Kidney epithelial cell (primary cell): ENCODE measurements at regions not wholly inside any gene's neighbourhood (a gene's known extent, or its start where the extent isn't known, plus 50 kb on each side); places are given as distances from the start of the nearest gene placed in this dataset.
"Not testable (repeated sequence)": the region's sequence is repeated elsewhere in the genome, so short reads cannot be mapped to it uniquely, and the experiment has no call there.

Experiments used
- DNase-seq: peaks from one replicate; pipeline ENCODE4 v3.0.0-alpha.2; 2010; ENCODE audit warnings: low read depth
- H3K27me3 ChIP-seq: 2 replicates; pipeline ENCODE4 v1.6.0; 2011; ENCODE audit warnings: low read length; ENCODE audit not compliant: control insufficient read depth, insufficient read depth
- H3K36me3 ChIP-seq: 2 replicates; pipeline ENCODE4 v1.5.1; 2011; ENCODE audit warnings: low read length; ENCODE audit not compliant: control insufficient read depth, insufficient read depth
- H3K4me3 ChIP-seq: 2 replicates; pipeline ENCODE4 v1.5.1; 2011; ENCODE audit warnings: low read depth, mild to moderate bottlenecking, control low read depth, low read length
- TF ChIP-seq, protein P1 (sequence below): IDR thresholded peaks from 2 replicates; pipeline ENCODE4 v1.5.1; 2011; ENCODE audit warnings: mild to moderate bottlenecking, moderate library complexity, low read length, control low read depth, inconsistent platforms; ENCODE audit not compliant: insufficient read depth, poor library complexity, severe bottlenecking

DNA sequence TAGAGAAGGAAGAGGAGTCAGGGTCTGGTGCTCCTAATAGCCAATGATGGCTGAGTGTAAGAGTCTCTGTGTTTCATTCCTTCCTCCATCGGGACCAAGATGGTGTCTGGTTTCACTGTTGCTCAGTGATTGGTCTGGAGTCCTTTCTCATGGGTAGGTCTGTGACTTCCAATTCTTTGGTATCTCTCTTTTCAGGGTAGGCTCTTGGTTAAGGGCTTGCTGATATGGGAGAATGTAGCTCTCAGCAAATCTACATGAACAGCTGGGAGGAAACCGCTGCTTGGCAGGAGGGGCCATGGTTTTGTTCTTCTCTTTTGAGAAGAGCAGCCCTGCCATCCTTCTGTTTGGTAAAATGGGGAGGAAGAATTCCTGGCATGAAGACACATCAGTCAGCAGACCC is 209.1 kb upstream of the PODXL start:
- TF ChIP-seq, protein P1, sequence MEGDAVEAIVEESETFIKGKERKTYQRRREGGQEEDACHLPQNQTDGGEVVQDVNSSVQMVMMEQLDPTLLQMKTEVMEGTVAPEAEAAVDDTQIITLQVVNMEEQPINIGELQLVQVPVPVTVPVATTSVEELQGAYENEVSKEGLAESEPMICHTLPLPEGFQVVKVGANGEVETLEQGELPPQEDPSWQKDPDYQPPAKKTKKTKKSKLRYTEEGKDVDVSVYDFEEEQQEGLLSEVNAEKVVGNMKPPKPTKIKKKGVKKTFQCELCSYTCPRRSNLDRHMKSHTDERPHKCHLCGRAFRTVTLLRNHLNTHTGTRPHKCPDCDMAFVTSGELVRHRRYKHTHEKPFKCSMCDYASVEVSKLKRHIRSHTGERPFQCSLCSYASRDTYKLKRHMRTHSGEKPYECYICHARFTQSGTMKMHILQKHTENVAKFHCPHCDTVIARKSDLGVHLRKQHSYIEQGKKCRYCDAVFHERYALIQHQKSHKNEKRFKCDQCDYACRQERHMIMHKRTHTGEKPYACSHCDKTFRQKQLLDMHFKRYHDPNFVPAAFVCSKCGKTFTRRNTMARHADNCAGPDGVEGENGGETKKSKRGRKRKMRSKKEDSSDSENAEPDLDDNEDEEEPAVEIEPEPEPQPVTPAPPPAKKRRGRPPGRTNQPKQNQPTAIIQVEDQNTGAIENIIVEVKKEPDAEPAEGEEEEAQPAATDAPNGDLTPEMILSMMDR: no peak
- no peak overlapping the region for H3K4me3 ChIP-seq
- no peaks in the 10 kb centered on the region for H3K36me3 ChIP-seq
- no peaks in the 10 kb centered on the region for H3K27me3 ChIP-seq
- DNase-seq: no peak

DNA sequence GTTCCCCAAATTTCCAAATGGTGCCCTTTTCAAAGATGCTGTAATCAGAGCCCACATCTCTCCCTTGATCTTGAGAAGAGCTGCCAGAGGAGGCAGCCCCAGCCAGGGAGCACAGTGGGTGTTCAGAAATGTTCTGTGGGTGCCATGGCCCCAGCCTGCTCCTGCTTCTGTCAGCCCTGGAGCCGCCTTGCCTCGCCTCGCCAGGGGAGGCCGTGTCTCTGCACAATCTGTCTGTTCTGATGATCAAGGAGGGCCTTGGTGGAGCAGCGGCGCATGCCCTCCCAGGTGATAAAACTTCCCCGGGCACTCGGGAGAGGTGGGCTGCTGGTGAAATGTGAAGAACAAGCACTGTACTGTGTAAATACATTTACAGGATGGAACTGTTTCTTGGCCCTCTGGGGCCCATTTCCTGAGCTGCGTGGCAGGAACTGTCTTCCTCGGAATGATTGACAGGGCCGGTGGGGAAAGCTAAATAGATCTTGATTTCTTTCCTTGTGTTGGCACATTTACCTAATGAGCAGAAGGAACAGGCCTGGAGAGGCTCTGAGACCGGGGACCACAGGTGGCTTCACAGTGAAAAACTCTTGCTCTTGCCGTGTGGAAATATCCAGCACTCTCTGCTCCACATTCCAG is 207.8 kb upstream of the PODXL start:
- DNase-seq: no peak
- TF ChIP-seq, protein P1: no peak
- no peaks in the 10 kb centered on the region for H3K36me3 ChIP-seq
- no peaks in the 10 kb centered on the region for H3K27me3 ChIP-seq
- H3K4me3 ChIP-seq: no peak overlapping the region

DNA sequence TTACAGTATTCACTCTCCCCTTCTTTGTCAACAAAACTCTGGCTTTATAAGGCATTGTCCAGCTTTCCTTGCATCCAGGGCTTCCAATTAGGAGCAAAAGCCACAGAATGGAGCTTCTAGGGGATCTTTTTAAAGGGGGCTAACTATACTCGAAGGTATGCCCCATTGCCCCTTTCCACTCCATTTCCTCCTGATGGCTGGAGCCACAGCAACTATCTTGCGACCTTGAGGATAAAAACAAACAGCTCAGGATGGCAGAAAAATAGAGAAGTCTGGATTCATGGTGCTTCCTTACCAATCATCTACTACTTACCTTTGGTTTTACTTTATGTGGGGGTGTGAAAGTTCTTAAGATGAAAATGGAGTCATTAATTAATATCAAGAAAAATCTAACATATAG is 206.3 kb upstream of the PODXL start:
- TF ChIP-seq, protein P1: no peak
- Histone ChIP-seq H3K4me3 (no peak overlapping the region), H3K36me3 (no peaks in the 10 kb centered on the region), H3K27me3 (no peaks in the 10 kb centered on the region)
- DNase-seq: no peak

DNA sequence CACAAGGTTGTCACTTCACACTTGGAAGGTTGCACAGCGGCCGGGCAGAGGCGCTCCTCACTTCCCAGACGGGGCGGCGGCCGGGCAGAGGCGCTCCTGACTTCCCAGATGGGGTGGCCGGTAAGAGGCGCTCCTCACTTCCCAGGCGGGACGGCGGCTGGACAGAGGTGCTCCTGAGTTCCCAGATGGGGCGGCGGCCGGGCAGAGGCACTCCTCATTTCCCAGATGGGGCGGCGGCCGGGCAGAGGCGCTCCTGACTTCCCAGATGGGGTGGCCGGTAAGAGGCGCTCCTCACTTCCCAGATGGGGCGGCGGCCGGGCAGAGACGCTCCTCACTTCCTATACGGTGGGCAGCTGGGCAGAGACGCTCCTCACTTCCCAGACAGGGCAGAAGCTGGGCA is 199.4 kb upstream of the PODXL start:
- H3K4me3 ChIP-seq, DNase-seq, H3K27me3 ChIP-seq, H3K36me3 ChIP-seq: not testable (repeated sequence)

DNA sequence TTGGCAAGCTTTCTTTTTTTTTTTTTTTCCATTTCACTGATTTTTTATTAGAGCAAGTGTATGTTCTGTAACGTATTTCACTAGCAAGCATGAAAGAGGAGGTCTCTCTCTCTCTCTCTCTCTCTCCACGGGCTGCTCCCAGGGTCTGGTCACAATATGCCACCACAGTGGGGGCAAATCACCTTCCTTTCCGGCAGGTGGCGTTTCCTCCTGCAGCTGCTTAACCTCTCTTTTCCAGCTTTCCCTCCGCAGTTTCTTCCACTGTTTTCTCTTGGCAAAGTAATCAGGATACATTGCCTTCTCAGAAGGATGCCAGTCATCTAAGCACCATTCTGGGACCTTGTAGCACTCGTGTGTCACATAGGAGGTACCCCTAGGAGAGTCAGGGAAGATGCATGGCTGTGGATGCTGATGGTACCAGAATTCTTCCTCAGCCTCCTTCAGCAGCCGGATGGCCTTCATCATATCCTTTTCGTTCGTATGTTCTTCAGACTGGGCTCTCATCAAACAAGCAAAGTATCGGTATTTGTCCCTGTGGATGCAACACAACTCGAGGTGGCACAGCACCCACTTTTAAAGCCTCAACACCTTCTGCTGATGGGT is 197.3 kb upstream of the PODXL start:
- TF ChIP-seq, protein P1: peak; percentile 44
- DNase-seq: no peak
- Histone ChIP-seq H3K36me3 (no peaks in the 10 kb centered on the region), H3K27me3 (no peaks in the 10 kb centered on the region), H3K4me3 (no peak overlapping the region)

DNA sequence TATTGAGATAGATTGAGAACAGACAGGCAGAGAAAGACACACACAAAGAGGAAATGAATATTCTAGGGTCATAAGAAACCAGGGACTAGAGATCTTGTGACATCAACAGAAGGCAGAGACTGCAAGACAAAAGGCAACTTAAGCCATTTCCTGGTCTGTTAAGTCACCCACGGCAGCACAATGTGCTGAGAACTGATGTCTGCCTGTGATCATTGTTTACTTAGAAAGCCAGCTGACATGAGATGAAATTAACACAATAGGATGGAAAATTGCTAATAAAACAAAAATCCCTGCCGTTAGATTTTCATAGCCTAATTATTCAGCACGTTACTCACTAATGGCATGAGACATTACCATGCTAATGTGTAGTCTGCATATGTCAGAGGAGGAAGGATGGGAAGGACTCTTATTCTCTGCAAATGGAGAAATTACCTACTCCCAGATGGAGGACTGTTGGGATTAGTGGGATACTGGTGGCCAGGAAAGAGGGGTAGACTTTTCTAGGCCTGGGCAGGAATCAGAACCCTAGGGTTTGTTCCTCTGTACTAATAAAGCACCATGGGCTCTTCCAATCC is 191.3 kb upstream of the PODXL start:
- no peaks in the 10 kb centered on the region for H3K36me3 ChIP-seq
- TF ChIP-seq, protein P1: no peak
- DNase-seq: no peak
- no peak overlapping the region for H3K4me3 ChIP-seq
- H3K27me3 ChIP-seq: no peaks in the 10 kb centered on the region
